SH-SY5Y (cell line): ENCODE measurements at regions not wholly inside any gene's neighbourhood (a gene's known extent, or its start where the extent isn't known, plus 50 kb on each side); places are given as distances from the start of the nearest gene placed in this dataset.
A peak's percentile ranks its signal among the peaks of the same experiment; 100 is the strongest.

Experiments used
- GATA2 ChIP-seq: IDR thresholded peaks from 2 replicates; pipeline ENCODE4 v1.6.1; 2011; ENCODE audit warnings: mild to moderate bottlenecking, low read depth, low read length
- GATA3 ChIP-seq: IDR thresholded peaks from 2 replicates; pipeline ENCODE4 v1.6.1; 2011; ENCODE audit warnings: low read depth, mild to moderate bottlenecking, low read length, moderate library complexity

GRCh38 chr2:8119782-8120505 lies 561.9 kb upstream of the ID2 start:
- TF ChIP-seq GATA3 (no peak), GATA2 (peak; percentile 40; the same call in 1 of the 2 replicates)

- no peak for TF ChIP-seq GATA3
- no peak for TF ChIP-seq GATA2
Observed at GRCh38 chr2:8120506-8120860, 561.4 kb upstream of the ID2 start.

GRCh38 chr2:8121022-8121825 lies 560.6 kb upstream of the ID2 start:
- TF ChIP-seq GATA3, result no peak
- no peak for TF ChIP-seq GATA2

GRCh38 chr2:8121826-8122513 lies 559.9 kb upstream of the ID2 start:
- TF ChIP-seq GATA2 (no peak), GATA3 (no peak)

- TF ChIP-seq GATA2, result no peak
- no peak for TF ChIP-seq GATA3
Observed at GRCh38 chr2:8122520-8122919, 559.3 kb upstream of the ID2 start.

GRCh38 chr2:8123464-8123863 lies 558.4 kb upstream of the ID2 start:
- TF ChIP-seq GATA2, result no peak
- TF ChIP-seq GATA3, result no peak

- no peak for TF ChIP-seq GATA2
- TF ChIP-seq GATA3, result no peak
Observed at GRCh38 chr2:8125741-8126711, 555.8 kb upstream of the ID2 start.

GRCh38 chr2:8126783-8127182 lies 555.1 kb upstream of the ID2 start:
- TF ChIP-seq GATA3 (no peak), GATA2 (no peak)

- no peak for TF ChIP-seq GATA3
- TF ChIP-seq GATA2, result no peak
Observed at GRCh38 chr2:8132351-8132831, 549.5 kb upstream of the ID2 start.

GRCh38 chr2:8132879-8133278 lies 549.0 kb upstream of the ID2 start:
- TF ChIP-seq GATA3, result no peak
- TF ChIP-seq GATA2, result no peak

- no peak for TF ChIP-seq GATA2
- no peak for TF ChIP-seq GATA3
Observed at GRCh38 chr2:8133363-8133762, 548.5 kb upstream of the ID2 start.

- TF ChIP-seq GATA3 (no peak), GATA2 (no peak)
Observed at GRCh38 chr2:8133913-8134472, 547.9 kb upstream of the ID2 start.

GRCh38 chr2:8134473-8134932 lies 547.4 kb upstream of the ID2 start:
- TF ChIP-seq GATA3 (no peak), GATA2 (no peak)
